Neural progenitor cell (in vitro differentiated cells): ENCODE measurements at regions not wholly inside any gene's neighbourhood (a gene's known extent, or its start where the extent isn't known, plus 50 kb on each side); places are given as distances from the start of the nearest gene placed in this dataset.

Experiments
- DNase-seq: peaks from one replicate; pipeline ENCODE4 v3.0.0-alpha.2; 2016; ENCODE audit warnings: low spot score
- H2AFZ ChIP-seq: fragments of 200-600 bp; sonication (generic); replicated peaks from 2 replicates; pipeline ENCODE4 v1.6.1; 2016; ENCODE audit warnings: antibody characterized with exemption
- H3F3A ChIP-seq: fragments of 200-600 bp; sonication (generic); 2 replicates; pipeline ENCODE4 v1.6.1; 2016; ENCODE audit warnings: antibody characterized with exemption, low read depth
- H3K27ac ChIP-seq: fragments of 200-600 bp; sonication (generic); 2 replicates; pipeline ENCODE4 v1.5.1; 2016; ENCODE audit warnings: mild to moderate bottlenecking
- H3K27me3 ChIP-seq: fragments of 200-600 bp; sonication (generic); 2 replicates; pipeline ENCODE4 v1.6.1; 2016; ENCODE audit warnings: mild to moderate bottlenecking, moderate library complexity
- H3K36me3 ChIP-seq: fragments of 200-600 bp; sonication (generic); 2 replicates; pipeline ENCODE4 v1.5.1; 2016
- H3K4me1 ChIP-seq: fragments of 200-600 bp; sonication (generic); 2 replicates; pipeline ENCODE4 v1.6.1; 2016; ENCODE audit warnings: mixed run types
- H3K4me2 ChIP-seq: fragments of 200-600 bp; sonication (generic); 2 replicates; pipeline ENCODE4 v1.6.1; 2016
- H3K4me3 ChIP-seq: fragments of 200-600 bp; sonication (generic); 2 replicates; pipeline ENCODE4 v1.5.1; 2016
- H3K79me2 ChIP-seq: fragments of 200-600 bp; sonication (generic); 2 replicates; pipeline ENCODE4 v1.6.1; 2016; ENCODE audit warnings: low read depth
- H3K9ac ChIP-seq: fragments of 200-600 bp; sonication (generic); 2 replicates; pipeline ENCODE4 v1.6.1; 2016
- H3K9me3 ChIP-seq: fragments of 200-600 bp; sonication (generic); 2 replicates; pipeline ENCODE4 v1.5.1; 2016; ENCODE audit warnings: low read depth
- H4K20me1 ChIP-seq: fragments of 200-600 bp; sonication (generic); 2 replicates; pipeline ENCODE4 v1.6.1; 2016; ENCODE audit warnings: low read depth
- H3K27ac Mint-ChIP-seq: 3 replicates; pipeline ENCODE4 v1.8.0; 2021; ENCODE audit warnings: mixed read lengths
- H3K27me3 Mint-ChIP-seq: 2 replicates; pipeline ENCODE4 v1.8.0; 2022; ENCODE audit warnings: low read depth, mild to moderate bottlenecking, inconsistent platforms, moderate library complexity, mixed read lengths; ENCODE audit not compliant: insufficient read depth
- H3K36me3 Mint-ChIP-seq: 3 replicates; pipeline ENCODE4 v1.8.0; 2021; ENCODE audit warnings: mixed read lengths
- H3K4me1 Mint-ChIP-seq: 3 replicates; pipeline ENCODE4 v1.8.0; 2021; ENCODE audit warnings: mixed read lengths
- H3K4me3 Mint-ChIP-seq: 3 replicates; pipeline ENCODE4 v1.8.0; 2021; ENCODE audit warnings: mild to moderate bottlenecking, moderate library complexity, mixed read lengths
- H3K9me3 Mint-ChIP-seq: 3 replicates; pipeline ENCODE4 v1.8.0; 2020; ENCODE audit warnings: mixed read lengths
- EZH2 ChIP-seq: fragments of 200-600 bp; sonication (generic); IDR thresholded peaks from 2 replicates; pipeline ENCODE4 v1.6.1; 2017; ENCODE audit warnings: antibody characterized with exemption, mild to moderate bottlenecking, moderate library complexity
- EZH2phosphoT487 ChIP-seq: fragments of 200-600 bp; sonication (generic); IDR thresholded peaks from 2 replicates; pipeline ENCODE4 v1.6.1; 2017; ENCODE audit warnings: antibody characterized with exemption
- TF ChIP-seq, protein P1 (sequence below): fragments of 200-600 bp; sonication (generic); IDR thresholded peaks from 2 replicates; pipeline ENCODE4 v1.5.1; 2017; ENCODE audit warnings: antibody characterized with exemption, mild to moderate bottlenecking

DNA sequence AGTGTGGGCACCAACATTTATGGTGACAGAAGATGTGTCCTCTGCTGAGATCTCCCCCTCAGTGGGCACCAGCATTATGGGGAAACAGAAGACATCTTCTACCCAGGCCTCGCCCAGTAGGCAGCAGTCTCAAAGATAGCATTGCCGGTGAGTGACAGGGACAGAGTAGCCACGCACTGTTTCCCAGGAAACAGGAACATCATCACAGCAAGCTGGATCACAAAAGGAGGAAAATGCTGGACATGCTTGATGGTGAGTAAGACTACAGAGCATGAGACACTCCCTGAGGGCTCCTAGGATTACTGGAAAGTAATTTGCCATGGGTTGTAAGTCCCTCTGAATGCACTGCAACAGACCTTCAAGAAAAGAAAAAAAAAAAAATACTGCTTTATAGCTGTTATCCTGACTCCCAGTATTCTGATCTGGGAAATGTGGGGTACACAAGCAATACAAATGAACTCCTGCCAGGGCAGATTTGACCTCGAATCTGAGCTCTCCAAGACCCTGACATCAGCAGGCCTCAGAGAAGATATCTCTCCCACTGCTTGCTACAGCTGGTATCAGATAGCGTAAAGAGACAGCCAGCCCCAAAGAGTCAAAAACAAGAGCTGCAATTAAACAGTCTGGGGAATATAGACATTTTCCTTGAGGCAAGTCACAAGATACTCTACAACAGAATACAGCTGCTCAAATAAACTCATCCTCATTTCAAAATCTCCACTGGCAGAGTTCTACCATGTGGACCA lies 180.4 kb downstream of the RBM26 start:
- H3K27ac Mint-ChIP-seq: no peak overlapping the region

GRCh38 chr13:79222427-79223205 lies 183.4 kb downstream of the RBM26 start:
- H3K4me1 ChIP-seq: peaks cover 18% of the 10 kb centered on the region
- no peaks in the 10 kb centered on the region for H3K79me2 ChIP-seq

More for the DNA sequence above, 180.4 kb downstream of the RBM26 start:
- no peaks in the 10 kb centered on the region for H3K9me3 ChIP-seq
- no peak for TF ChIP-seq EZH2phosphoT487
- TF ChIP-seq, protein P1, sequence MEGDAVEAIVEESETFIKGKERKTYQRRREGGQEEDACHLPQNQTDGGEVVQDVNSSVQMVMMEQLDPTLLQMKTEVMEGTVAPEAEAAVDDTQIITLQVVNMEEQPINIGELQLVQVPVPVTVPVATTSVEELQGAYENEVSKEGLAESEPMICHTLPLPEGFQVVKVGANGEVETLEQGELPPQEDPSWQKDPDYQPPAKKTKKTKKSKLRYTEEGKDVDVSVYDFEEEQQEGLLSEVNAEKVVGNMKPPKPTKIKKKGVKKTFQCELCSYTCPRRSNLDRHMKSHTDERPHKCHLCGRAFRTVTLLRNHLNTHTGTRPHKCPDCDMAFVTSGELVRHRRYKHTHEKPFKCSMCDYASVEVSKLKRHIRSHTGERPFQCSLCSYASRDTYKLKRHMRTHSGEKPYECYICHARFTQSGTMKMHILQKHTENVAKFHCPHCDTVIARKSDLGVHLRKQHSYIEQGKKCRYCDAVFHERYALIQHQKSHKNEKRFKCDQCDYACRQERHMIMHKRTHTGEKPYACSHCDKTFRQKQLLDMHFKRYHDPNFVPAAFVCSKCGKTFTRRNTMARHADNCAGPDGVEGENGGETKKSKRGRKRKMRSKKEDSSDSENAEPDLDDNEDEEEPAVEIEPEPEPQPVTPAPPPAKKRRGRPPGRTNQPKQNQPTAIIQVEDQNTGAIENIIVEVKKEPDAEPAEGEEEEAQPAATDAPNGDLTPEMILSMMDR: no peak
- TF ChIP-seq EZH2: no peak
- DNase-seq: no peak
- no peaks in the 10 kb centered on the region for H3K36me3 Mint-ChIP-seq
- no peak overlapping the region for H2AFZ ChIP-seq
- peaks cover 14% of the 10 kb centered on the region for H3K4me1 Mint-ChIP-seq
- peaks cover 6% of the 10 kb centered on the region for H3K27me3 Mint-ChIP-seq
- no peaks in the 10 kb centered on the region for H3K79me2 ChIP-seq
- H3F3A ChIP-seq: no peaks in the 10 kb centered on the region
- H3K27me3 ChIP-seq: no peaks in the 10 kb centered on the region
- no peak overlapping the region for H3K4me2 ChIP-seq
- H3K9ac ChIP-seq: no peak overlapping the region
- no peak overlapping the region for H3K4me3 Mint-ChIP-seq
- H3K9me3 Mint-ChIP-seq: no peaks in the 10 kb centered on the region
- no peaks in the 10 kb centered on the region for H3K36me3 ChIP-seq
- peaks cover 14% of the 10 kb centered on the region for H3K4me1 ChIP-seq
- no peak overlapping the region for H3K4me3 ChIP-seq
- H4K20me1 ChIP-seq: no peaks in the 10 kb centered on the region
- H3K27ac ChIP-seq: no peak overlapping the region

GRCh38 chr13:79212064-79212619 lies 193.9 kb downstream of the RBM26 start:
- no peak overlapping the region for H3K4me3 ChIP-seq
- no peak overlapping the region for H3K27ac Mint-ChIP-seq
- no peaks in the 10 kb centered on the region for H3K27me3 Mint-ChIP-seq
- TF ChIP-seq EZH2phosphoT487: no peak
- TF ChIP-seq, protein P1: no peak
- TF ChIP-seq EZH2: no peak
- H3F3A ChIP-seq: no peaks in the 10 kb centered on the region
- no peaks in the 10 kb centered on the region for H3K9me3 ChIP-seq
- no peak overlapping the region for H3K4me2 ChIP-seq
- no peaks in the 10 kb centered on the region for H3K79me2 ChIP-seq
- no peaks in the 10 kb centered on the region for H3K36me3 ChIP-seq
- H3K27ac ChIP-seq: no peak overlapping the region
- H3K9ac ChIP-seq: no peak overlapping the region
- H3K4me3 Mint-ChIP-seq: no peak overlapping the region
- DNase-seq: no peak
- H3K9me3 Mint-ChIP-seq: peaks cover 3% of the 10 kb centered on the region
- H3K4me1 Mint-ChIP-seq: no peaks in the 10 kb centered on the region
- H3K27me3 ChIP-seq: no peaks in the 10 kb centered on the region
- H4K20me1 ChIP-seq: no peaks in the 10 kb centered on the region
- no peaks in the 10 kb centered on the region for H3K4me1 ChIP-seq
- no peak overlapping the region for H2AFZ ChIP-seq
- H3K36me3 Mint-ChIP-seq: no peaks in the 10 kb centered on the region

More at GRCh38 chr13:79222427-79223205, 183.4 kb downstream of the RBM26 start:
- no peak overlapping the region for H3K27ac Mint-ChIP-seq
- H3K4me1 Mint-ChIP-seq: peaks cover 14% of the 10 kb centered on the region
- Histone ChIP-seq H3K9ac (no peak overlapping the region), H2AFZ (no peak overlapping the region), H3K4me3 (no peak overlapping the region), H3K27ac (no peak overlapping the region), H3K4me2 (no peak overlapping the region), H3K36me3 (no peaks in the 10 kb centered on the region), H4K20me1 (no peaks in the 10 kb centered on the region), H3K9me3 (no peaks in the 10 kb centered on the region), H3F3A (no peaks in the 10 kb centered on the region), H3K27me3 (no peaks in the 10 kb centered on the region)
- no peak for TF ChIP-seq EZH2
- TF ChIP-seq, protein P1: no peak
- no peak for TF ChIP-seq EZH2phosphoT487
- no peaks in the 10 kb centered on the region for H3K36me3 Mint-ChIP-seq
- no peak for DNase-seq
- peaks cover 8% of the 10 kb centered on the region for H3K27me3 Mint-ChIP-seq
- no peak overlapping the region for H3K4me3 Mint-ChIP-seq
- H3K9me3 Mint-ChIP-seq: no peaks in the 10 kb centered on the region
